ENCODE measurements at regions not wholly inside any gene's neighbourhood (a gene's known extent, or its start where the extent isn't known, plus 50 kb on each side); places are given as distances from the start of the nearest gene placed in this dataset.

DNA sequence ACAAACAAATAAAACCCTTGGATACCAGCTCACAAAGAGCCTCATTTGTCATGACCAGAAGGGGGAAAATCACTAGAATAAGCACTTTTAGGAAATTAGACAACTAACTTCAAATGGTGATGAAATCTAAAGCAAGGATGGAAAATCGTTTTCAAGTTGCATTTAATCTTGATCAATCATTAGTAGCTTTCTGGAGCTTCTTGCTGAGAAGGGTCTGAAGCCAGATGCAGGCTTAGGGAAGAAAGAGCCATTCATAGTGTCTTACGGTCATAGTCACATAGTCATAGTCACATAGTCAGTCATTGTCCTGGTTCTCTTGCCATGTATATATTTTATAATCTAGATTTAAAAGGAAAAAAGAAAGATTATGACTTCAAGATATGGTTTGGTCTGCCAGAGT lies 610.5 kb downstream of the ACTL7B start:
- no peak for DNase-seq (ENCODE audit: low read depth in 2 of 2)

DNA sequence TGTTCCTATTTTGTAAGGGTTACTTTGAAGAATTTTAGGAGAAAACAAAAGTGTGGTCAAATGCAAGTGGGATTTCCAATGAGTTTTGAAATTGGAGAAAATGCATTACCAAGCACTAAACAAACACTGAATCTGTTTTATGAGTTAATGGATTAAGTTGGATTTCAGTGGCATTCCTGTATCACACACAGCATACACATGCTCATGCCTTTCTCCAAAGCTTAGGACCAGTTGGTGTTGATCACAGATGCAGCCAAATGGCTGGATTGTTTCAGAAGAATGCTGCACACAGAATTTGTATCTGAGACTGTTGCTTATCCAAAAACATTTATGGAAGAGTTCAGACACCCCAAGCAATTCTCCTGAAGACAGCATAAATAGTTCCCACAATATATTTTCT lies 611.1 kb downstream of the ACTL7B start:
- DNase-seq (ENCODE audit: low read depth in 2 of 2): no peak

DNA sequence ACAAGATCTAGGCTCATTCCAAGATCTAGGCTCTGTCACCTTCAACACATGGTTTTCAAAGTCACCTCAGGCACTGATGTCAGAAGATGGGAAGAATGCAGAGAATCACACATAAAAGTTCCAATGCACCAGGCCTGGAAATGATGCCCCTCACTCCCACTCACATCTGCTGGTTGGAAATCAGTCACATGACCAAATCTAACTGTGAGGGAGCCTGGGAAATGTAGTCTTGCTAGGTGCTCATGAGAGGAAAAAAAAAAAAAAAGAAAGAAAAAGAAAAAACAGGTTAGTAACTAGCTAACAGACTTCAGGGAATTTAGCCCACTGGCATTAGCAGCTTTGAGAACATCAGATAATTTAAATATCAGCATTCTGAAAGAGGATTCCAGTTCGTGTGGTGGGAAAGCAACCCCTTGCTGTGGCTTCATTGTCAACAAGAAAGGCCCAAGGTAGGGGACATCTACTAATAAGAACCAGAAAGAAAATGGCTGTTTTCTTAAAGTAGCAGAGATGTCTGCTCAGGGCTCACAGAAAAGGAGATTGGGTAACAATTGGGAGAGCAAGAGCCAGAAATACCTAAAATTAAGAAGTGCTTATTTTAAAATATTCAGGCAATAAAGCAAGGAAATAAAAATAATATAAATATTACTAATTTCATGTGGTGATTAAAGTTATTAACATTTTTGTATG lies 614.3 kb downstream of the ACTL7B start:
- DNase-seq (ENCODE audit: low read depth in 2 of 2): no peak

DNA sequence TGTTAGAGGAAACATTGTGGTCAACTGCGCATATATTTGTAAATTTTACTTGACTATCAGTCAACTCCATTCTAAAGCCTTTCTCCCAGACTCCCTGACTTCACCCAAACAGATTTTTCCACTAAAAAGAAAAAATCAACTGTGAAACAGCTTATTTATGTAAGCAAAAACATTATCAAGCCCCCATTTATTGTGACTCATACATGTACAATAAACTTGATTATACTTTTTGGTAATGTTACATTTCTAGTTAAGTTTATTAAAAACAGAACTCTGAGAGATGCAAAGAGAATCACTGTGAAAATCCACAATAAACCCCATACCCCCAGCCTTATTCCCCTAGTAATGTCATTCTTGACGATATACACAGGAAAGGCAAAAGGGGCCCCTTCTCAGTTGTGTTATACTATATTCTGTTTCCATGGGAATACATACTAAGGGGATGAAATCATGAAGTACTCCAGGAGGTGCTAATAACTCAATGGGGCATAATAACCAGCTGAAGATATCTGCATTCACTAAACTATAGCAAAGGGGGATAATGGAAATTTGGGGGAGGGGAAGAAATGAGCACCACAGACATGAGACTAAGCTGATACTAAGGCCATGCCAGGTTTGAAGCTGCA lies 616.0 kb downstream of the ACTL7B start:
- no peak for DNase-seq (ENCODE audit: low read depth in 2 of 2)

DNA sequence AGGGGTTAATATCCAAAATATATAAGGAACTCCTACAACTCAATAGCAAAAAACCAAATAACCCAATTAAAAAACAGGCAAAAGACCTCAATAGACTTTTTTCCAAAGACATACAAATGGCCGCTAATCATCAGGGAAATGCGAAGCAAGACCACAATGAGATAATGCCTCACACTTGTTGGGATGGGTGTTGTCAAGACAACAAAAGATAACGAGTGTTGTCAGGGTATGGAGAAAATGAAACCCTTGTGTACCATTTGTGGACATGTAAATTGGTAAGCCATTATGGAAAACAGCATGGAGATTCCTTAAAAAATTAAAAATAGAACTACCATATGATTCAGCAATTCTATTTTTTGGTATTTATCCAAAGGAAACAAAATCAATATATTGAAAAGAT lies 620.2 kb downstream of the ACTL7B start:
- DNase-seq (ENCODE audit: low read depth in 2 of 2): no peak

DNA sequence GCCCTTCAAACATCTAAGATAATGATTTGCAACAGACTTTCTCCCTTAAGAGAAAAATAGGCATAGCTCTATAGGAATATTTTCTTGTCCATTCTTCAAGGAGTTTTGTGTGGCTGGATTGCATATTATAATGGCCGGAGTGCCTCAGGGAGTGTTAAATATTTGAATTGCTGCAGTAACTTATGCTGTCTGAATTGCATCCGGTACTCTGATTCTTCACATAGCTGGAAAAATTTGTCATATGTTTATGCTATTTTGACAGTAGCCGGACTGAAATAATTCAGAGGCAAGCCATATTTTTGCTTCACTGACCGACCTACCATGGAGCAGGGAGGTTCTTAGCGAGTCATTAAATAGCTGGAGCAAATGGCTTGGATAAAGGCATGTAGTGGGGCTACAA lies 621.0 kb downstream of the ACTL7B start:
- DNase-seq (ENCODE audit: low read depth in 2 of 2): no peak

DNA sequence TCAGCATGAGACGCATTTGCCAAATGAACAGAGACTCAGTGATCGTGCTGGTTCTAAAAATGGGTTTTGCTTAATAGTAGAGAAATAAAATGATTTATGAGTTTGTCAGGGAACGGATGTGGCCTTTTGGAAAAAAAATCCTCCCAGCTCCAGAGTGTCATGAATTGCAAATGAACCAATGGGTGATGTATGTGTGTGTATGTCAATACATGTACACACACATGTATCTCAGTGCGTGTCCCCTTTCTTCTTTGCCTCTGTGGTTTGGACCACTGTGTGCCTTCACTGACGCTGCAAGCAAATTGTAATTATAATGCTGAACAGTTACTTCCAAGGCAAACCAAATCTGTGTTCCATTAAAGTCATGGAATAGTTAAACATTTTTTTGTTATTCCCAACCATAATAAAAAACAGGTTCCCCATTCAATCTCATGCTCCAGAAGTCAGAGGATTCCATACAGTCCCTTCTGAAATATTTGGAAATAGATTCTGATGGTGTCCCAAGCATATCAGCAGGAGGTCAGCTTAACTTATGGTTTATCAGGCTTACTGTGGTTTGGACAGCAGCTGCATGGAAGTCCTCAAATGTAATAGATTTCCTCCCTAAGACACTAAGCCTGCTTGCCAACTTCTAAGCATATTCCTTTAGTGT lies 630.5 kb downstream of the ACTL7B start:
- DNase-seq (ENCODE audit: low read depth in 2 of 2): no peak

DNA sequence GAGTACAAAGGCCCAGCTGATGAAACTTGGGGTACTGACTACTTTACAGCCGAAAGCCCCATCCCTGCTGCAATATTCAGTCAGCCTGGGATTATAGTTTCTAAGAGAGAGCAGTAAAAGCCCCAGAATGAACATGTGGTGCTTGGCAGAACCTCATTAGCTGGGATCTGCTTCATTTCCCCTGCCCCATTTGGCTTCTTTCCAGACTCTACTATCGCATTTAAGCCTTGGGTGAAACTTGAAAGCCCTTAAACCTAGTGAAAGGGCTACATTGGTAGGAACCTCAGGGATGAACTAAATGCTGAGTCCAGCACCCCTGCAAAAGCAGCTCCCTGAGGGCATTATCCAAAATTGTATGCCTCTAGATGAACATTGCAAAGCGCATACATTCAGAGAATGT lies 631.1 kb downstream of the ACTL7B start:
- no peak for DNase-seq (ENCODE audit: low read depth in 2 of 2)

DNA sequence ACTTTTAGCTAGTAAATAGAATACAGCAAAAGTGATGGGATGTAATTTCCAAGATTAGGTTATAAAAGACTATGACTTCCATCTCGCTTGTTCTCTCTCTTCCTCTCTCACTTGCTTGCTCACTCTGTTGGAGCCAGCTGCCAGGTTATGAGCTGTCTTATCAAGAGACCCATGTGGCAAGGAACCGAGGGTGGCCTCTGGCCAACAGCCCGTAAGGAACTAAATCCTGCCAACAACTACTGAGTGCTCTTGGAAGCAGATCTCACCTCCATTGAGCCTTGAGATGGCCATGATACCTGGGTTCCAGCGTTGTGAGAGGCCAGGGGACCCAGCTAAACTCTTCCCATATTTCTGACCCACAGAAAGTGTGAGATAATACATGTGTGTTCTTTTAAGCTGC lies 636.1 kb downstream of the ACTL7B start:
- DNase-seq (ENCODE audit: low read depth in 2 of 2): no peak

DNA sequence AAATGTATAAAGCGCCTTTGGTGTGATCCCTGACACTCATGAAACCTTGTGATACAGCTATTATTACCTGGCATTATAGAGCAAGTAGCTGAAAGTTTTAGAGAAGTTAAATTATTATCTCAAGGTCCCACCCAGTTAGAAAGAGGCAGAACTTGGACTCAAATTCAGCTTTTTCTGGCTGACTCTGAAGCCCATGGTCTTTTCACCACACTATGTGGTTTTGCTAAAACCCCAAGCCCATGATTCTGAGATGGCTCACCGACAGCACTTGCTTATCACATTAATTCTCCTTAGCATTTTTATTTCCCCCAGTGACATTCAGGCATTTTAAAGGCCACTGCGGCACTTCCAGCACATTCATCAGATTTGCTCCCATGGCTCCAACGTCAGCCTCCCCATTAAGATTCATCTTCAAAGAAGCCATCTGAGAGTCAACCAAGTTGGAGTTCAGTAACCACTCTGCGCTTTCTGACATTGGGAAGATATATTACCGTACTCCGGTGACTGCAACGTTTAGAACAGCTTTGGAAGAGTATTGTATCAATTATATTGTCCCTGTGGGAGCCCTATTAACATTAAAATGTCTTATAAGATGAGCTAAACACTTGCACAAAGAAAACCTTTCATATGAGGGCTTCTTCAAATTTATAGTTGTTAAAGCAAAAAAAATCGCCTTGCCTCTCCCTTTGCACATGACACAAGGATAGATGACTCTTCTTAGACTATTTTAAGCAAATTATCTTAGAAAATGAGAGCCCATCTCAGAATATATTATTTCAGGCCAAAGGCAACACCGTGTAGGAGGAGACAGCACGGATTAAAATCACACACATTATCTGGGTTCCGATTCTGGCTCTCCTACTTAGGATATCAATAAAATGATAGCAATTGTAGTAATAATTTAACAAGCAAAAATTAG lies 638.1 kb downstream of the ACTL7B start:
- no peak for DNase-seq (ENCODE audit: low read depth in 2 of 2)

DNA sequence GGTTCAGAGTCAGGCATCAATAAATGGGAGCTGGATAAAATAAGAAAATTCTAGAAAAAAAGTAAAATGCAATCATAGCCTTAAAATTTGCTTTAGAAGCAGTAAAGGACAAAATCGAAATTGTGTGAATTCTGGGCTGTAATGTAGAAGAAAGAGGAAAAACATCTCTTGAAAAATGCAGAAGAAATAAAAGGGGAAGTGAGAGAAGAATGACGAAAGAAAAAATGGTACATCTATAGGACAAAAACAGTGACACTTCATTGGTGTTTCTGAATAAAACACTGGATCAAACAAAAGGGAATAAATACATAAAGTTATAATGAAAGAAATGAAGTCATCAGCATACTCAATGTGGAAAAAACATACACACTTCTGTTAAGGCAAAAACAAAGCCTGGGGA lies 642.3 kb downstream of the ACTL7B start:
- no peak for DNase-seq (ENCODE audit: low read depth in 2 of 2)

DNA sequence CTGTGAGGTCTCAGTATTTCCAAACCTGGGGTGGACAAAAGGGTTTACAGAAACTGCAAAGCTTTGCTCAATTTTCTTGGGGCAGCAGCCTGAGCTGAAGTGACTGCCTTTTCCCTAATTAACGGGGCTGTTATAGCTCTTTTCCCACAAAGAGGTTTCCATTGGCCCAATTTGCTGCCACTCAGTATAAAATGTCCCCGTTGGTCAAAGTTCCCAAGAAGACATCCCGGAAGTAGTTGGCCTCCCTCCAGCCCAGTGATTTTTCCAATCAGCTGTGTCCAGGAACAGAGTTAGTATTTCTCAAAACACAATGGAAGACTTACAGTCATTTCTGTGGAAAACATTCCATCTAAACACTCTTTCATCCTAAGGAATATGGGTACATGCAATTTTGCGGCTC lies 643.6 kb downstream of the ACTL7B start:
- DNase-seq (ENCODE audit: low read depth in 2 of 2): peak; percentile 9 to 10

DNA sequence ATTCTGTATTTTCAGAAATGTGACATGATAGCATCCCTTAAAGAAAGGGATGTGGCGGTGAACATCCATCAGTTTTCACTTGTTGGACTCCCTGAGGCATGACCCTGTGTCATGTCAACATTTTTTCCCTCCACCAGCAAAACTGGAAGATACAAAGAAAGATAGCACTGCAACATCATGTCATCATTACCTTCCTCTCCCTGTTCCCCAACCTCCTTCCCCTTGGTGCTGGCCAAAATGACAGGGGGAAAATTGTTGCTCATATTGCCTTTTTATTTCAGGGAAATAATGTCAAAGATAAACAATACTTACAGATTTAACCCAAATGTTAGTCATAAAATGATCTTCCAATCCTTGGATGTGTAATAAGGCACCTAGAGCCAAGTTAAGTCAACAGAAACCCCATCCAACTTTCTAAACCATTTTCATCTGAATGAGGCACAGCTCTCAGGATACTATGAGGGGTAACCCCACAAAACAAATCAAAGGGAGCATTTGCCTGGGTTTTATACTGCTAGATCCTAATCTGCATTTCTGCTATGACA lies 644.3 kb downstream of the ACTL7B start:
- DNase-seq (ENCODE audit: low read depth in 2 of 2): no peak

DNA sequence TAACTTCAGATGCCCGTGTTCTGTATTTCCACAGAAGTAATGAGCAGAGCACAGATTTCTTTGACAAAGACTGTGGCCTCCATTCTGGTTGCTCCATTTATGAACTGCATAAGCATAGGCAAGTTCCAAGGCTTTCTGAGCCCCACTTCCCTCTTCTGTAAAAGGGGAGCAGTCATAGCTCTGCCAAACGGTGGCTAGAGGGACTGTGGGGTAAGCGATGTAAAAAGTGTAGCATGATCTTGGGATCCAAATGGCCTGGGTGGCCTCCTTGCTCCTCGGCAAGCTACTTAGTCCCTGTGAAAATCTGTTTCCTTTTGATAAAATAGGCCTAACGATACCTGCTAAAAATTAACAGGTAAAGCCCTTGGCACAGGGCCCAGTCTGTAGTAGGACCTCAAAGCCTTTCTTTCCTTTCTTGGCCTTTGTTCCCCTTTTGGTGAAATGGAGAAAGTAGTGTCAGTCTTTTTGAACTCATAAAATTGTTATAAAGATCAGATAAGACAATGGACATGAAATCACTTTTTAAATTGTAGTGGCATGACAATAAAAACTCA lies 646.6 kb downstream of the ACTL7B start:
- no peak for DNase-seq (ENCODE audit: low read depth in 2 of 2)

DNA sequence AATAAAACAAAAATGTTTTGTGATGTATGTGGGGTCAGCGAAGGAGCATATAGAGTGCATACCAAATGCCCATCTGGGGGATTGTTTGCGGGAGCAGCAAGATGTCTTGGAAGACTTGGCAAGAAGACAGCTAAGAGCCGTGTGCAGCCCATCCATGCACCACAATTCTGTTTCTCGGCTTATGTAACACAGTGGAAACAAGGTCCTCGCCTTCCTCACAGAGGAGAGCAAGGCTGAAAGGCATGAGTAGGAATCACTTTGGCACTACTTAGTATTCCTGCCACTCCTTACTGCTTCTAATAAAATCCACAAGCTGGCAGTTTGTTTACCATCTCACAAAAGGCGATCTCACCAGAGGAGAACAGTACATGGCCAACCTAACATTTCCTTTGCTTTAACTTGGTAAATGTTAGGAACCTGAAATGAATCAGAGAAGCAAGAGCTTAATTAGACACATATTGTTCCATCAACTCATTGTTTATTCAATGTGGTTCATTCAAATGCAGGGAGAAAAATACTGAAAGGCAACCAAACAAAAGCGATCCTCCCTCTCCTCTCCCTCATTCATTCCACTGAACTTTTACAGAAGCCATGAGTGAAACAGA lies 648.1 kb downstream of the ACTL7B start:
- no peak for DNase-seq (ENCODE audit: low read depth in 2 of 2)

DNA sequence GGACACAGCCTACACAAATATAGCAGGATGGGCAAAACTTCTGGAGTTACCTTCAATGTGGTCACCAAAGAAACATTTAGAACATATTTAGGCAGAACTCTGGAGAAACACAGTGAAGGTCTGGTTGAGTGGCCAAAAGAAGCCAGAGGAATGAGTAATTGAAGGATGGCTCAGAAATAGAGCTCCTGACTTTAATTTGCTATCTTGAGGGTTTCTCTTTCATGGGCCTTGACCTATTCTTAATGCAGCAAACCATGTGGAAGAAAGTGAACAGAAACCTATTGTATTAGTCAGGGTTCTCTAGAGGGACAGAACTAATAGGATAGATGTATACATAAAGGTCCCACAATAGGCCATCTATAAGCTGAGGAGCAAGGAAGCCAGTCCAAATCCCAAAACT lies 650.5 kb downstream of the ACTL7B start:
- DNase-seq (ENCODE audit: low read depth in 2 of 2): no peak

DNA sequence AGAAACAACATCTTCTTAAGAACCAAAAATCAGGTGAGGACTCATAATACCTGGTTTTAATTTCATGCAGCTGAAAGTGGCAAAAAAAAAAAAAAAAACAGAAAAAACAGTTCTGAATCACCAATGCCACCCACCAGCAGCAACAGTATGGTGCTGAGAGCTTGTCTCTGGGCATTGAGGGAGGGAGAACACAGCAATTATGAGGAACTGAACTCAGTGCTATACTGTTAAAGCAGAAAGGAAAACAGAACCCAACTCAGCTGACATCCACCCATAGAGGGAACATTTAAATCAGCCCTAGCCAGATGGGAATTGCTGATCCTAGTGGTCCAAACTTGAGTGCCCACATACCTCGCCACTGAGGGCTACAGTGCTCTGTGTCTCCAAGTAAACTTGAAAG lies 657.9 kb downstream of the ACTL7B start:
- DNase-seq (ENCODE audit: low read depth in 2 of 2): no peak

DNA sequence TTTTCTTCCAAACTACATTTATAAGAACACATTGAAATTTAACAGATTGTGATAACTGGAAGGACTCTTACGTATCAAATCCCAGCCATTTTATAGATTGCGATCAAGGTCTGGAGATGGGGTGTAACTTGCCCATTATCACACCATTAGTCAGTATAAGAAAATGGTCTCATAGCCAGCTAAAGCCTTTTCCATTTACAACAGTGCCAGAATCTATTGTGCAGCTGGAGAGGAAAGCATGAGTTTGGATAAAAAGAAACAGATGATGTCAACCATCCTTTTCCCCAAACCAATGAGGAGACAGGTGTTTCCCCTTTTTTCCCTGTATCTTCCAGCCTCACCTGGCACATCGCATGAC lies 658.8 kb downstream of the ACTL7B start:
- no peak for DNase-seq (ENCODE audit: low read depth in 2 of 2)

DNA sequence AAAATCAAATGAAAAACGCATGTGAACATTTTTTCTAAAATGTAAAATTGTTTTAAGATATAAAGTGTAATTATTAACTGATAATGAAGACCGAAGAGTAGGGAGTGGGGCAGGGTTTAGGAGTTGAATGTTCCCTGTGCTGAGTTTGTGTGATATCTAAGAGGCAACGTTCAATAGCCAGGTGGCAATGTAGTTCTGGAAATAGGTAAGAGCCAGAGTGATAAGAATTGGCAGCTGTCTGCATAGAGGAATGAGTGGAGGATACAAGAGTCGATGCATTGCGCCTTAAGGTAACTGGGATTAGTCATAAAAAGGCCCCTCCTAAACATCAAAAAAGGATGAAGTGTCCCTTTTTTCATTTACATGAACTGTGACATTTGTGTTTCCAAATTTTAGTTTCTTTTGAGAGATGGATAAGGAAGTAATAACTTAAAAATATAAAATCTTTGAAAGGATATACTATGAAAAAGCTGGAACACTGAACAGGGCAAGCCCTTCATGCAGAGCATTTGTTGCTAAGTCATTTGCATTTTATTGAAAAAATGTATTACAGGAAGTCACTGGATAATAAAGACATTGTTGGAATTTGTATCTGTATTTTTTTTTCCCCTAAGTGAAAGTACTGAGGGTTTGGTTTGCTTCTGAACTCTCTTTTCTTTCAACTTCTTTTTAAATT lies 659.3 kb downstream of the ACTL7B start:
- DNase-seq (ENCODE audit: low read depth in 2 of 2): no peak

DNA sequence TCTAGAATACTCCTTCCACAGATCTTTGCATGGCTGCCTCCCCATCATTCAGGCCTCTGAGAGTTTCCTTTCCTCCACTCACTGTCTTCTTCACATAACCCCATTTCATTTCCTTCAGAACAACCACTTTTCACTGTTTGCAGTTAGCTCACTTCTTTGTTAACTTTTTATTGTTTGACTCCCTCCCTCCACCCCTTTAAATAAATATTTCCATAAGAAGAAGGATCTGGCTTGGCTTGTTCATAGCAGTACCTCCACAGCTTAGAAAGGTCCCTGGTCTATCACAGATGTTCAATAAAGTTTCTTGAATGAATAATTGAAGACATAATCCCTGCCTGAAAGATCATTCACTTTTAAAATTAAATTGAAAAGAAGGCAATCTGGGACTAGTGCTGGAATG lies 661.6 kb downstream of the ACTL7B start:
- DNase-seq (ENCODE audit: low read depth in 2 of 2): no peak

Data from dermis microvascular lymphatic vessel endothelial cell (primary cell).